ENCODE measurements at regions not wholly inside any gene's neighbourhood (a gene's known extent, or its start where the extent isn't known, plus 50 kb on each side); places are given as distances from the start of the nearest gene placed in this dataset.

- TF ChIP-seq CREB1 (IDR thresholded peaks at IDR 0.05; ENCODE audit: low read depth) (no peak), EGR1 (IDR thresholded peaks at IDR 0.05) (no peak), NFIC (IDR thresholded peaks at IDR 0.05) (no peak), CEBPB (IDR thresholded peaks at IDR 0.05) (no peak), MAX (IDR thresholded peaks at IDR 0.05) (no peak), YY1 (IDR thresholded peaks at IDR 0.05; ENCODE audit: low read depth) (no peak), EP300 (IDR thresholded peaks at IDR 0.05; ENCODE audit: borderline replicate concordance) (no peak)
Observed at GRCh38 chr2:236998236-236998635, 87.5 kb upstream of the COPS8 start.

- TF ChIP-seq TEAD4 (IDR thresholded peaks at IDR 0.05) (no peak), RAD21 (IDR thresholded peaks at IDR 0.05; ENCODE audit: low read depth) (no peak), USF1 (IDR thresholded peaks at IDR 0.05) (no peak), EGR1 (IDR thresholded peaks at IDR 0.05) (no peak), CREB1 (IDR thresholded peaks at IDR 0.05; ENCODE audit: low read depth) (no peak), EP300 (IDR thresholded peaks at IDR 0.05; ENCODE audit: borderline replicate concordance) (no peak), TCF12 (IDR thresholded peaks at IDR 0.05; ENCODE audit: low read depth) (no peak), ZBTB7A (IDR thresholded peaks at IDR 0.05; ENCODE audit: low read depth) (no peak), CEBPB (IDR thresholded peaks at IDR 0.05) (no peak)
Observed at GRCh38 chr2:236998758-236999157, 86.9 kb upstream of the COPS8 start.

- TF ChIP-seq EGR1 (IDR thresholded peaks at IDR 0.05) (no peak), TAF1 (IDR thresholded peaks at IDR 0.05; ENCODE audit: low read depth) (no peak), TEAD4 (IDR thresholded peaks at IDR 0.05) (no peak), USF1 (IDR thresholded peaks at IDR 0.05) (no peak), CEBPB (IDR thresholded peaks at IDR 0.05) (no peak), EP300 (IDR thresholded peaks at IDR 0.05; ENCODE audit: borderline replicate concordance) (no peak), REST (IDR thresholded peaks at IDR 0.05; ENCODE audit: low read depth) (no peak), NFIC (IDR thresholded peaks at IDR 0.05) (no peak), FOXM1 (IDR thresholded peaks at IDR 0.05; ENCODE audit: borderline replicate concordance, low read depth) (no peak), YY1 (IDR thresholded peaks at IDR 0.05; ENCODE audit: low read depth) (no peak), ZBTB7A (IDR thresholded peaks at IDR 0.05; ENCODE audit: low read depth) (no peak), CREB1 (IDR thresholded peaks at IDR 0.05; ENCODE audit: low read depth) (no peak), TCF12 (IDR thresholded peaks at IDR 0.05; ENCODE audit: low read depth) (no peak), MAX (IDR thresholded peaks at IDR 0.05) (no peak), RAD21 (IDR thresholded peaks at IDR 0.05; ENCODE audit: low read depth) (no peak)
Observed at GRCh38 chr2:237000481-237000880, 85.2 kb upstream of the COPS8 start.

- TF ChIP-seq NFIC (IDR thresholded peaks at IDR 0.05) (no peak), RAD21 (IDR thresholded peaks at IDR 0.05; ENCODE audit: low read depth) (no peak), USF1 (IDR thresholded peaks at IDR 0.05) (no peak), REST (IDR thresholded peaks at IDR 0.05; ENCODE audit: low read depth) (no peak), TCF12 (IDR thresholded peaks at IDR 0.05; ENCODE audit: low read depth) (no peak), FOXM1 (IDR thresholded peaks at IDR 0.05; ENCODE audit: borderline replicate concordance, low read depth) (no peak), ZBTB7A (IDR thresholded peaks at IDR 0.05; ENCODE audit: low read depth) (no peak), CREB1 (IDR thresholded peaks at IDR 0.05; ENCODE audit: low read depth) (no peak), TEAD4 (IDR thresholded peaks at IDR 0.05) (no peak)
Observed at GRCh38 chr2:237011206-237011795, 74.4 kb upstream of the COPS8 start.

GRCh38 chr2:237012004-237012403, 73.7 kb upstream of the COPS8 start:
- TF ChIP-seq YY1 (IDR thresholded peaks at IDR 0.05; ENCODE audit: low read depth): no peak
- no peak for TF ChIP-seq TEAD4 (IDR thresholded peaks at IDR 0.05)
- no peak for TF ChIP-seq TAF1 (IDR thresholded peaks at IDR 0.05; ENCODE audit: low read depth)
- TF ChIP-seq USF1 (IDR thresholded peaks at IDR 0.05): no peak
- TF ChIP-seq CREB1 (IDR thresholded peaks at IDR 0.05; ENCODE audit: low read depth): no peak
- no peak for TF ChIP-seq REST (IDR thresholded peaks at IDR 0.05; ENCODE audit: low read depth)
- TF ChIP-seq MAX (IDR thresholded peaks at IDR 0.05): no peak

Measured in Ishikawa (cell line).